Endothelial cell (in vitro differentiated cells): ENCODE measurements at regions not wholly inside any gene's neighbourhood (a gene's known extent, or its start where the extent isn't known, plus 50 kb on each side); places are given as distances from the start of the nearest gene placed in this dataset.
"Not testable (repeated sequence)": the region's sequence is repeated elsewhere in the genome, so short reads cannot be mapped to it uniquely, and the experiment has no call there.

Experiments used
- DNase-seq: peaks from one replicate; pipeline ENCODE4 v3.0.0; 2021; ENCODE audit warnings: low spot score
- H3K27ac Mint-ChIP-seq: one replicate; pipeline ENCODE4 v1.8.0; 2021; ENCODE audit warnings: mixed read lengths, inconsistent platforms; ENCODE audit not compliant: unreplicated experiment
- H3K27me3 Mint-ChIP-seq: one replicate; pipeline ENCODE4 v1.8.0; 2021; ENCODE audit warnings: mild to moderate bottlenecking, moderate library complexity, mixed read lengths, inconsistent platforms; ENCODE audit not compliant: unreplicated experiment
- H3K36me3 Mint-ChIP-seq: one replicate; pipeline ENCODE4 v1.8.0; 2021; ENCODE audit warnings: mild to moderate bottlenecking, low read depth, mixed read lengths, inconsistent platforms; ENCODE audit not compliant: unreplicated experiment
- H3K4me1 Mint-ChIP-seq: one replicate; pipeline ENCODE4 v1.8.0; 2021; ENCODE audit warnings: mild to moderate bottlenecking, mixed read lengths, inconsistent platforms; ENCODE audit not compliant: unreplicated experiment
- H3K4me3 Mint-ChIP-seq: one replicate; pipeline ENCODE4 v1.8.0; 2021; ENCODE audit warnings: mild to moderate bottlenecking, mixed read lengths, inconsistent platforms; ENCODE audit not compliant: unreplicated experiment
- H3K9me3 Mint-ChIP-seq: one replicate; pipeline ENCODE4 v1.8.0; 2021; ENCODE audit warnings: mixed read lengths, inconsistent platforms; ENCODE audit not compliant: unreplicated experiment
- CTCF ChIP-seq: fragments of 200-600 bp; sonication (generic); IDR thresholded peaks from one replicate; pipeline ENCODE4 v1.5.0; 2021; ENCODE audit warnings: antibody characterized with exemption; ENCODE audit not compliant: unreplicated experiment

GRCh38 chr14:52182853-52183252 is 84.6 kb upstream of the PTGDR start:
- no peaks in the 10 kb centered on the region for H3K27me3 Mint-ChIP-seq
- no peak overlapping the region for H3K27ac Mint-ChIP-seq
- H3K36me3 Mint-ChIP-seq, result peaks cover 12% of the 10 kb centered on the region
- no peak for DNase-seq
- no peaks in the 10 kb centered on the region for H3K4me1 Mint-ChIP-seq
- peaks cover 10% of the 10 kb centered on the region for H3K9me3 Mint-ChIP-seq
- TF ChIP-seq CTCF, result no peak
- no peak overlapping the region for H3K4me3 Mint-ChIP-seq

- no peak overlapping the region for H3K4me3 Mint-ChIP-seq
- H3K4me1 Mint-ChIP-seq, result no peaks in the 10 kb centered on the region
- DNase-seq, result no peak
- no peak for TF ChIP-seq CTCF
- H3K27me3 Mint-ChIP-seq, result no peaks in the 10 kb centered on the region
- peaks cover 12% of the 10 kb centered on the region for H3K36me3 Mint-ChIP-seq
- H3K9me3 Mint-ChIP-seq, result peaks cover 12% of the 10 kb centered on the region
- H3K27ac Mint-ChIP-seq, result no peak overlapping the region
These were observed 88.2 kb upstream of the PTGDR start for GRCh38 chr14:52179141-52179790.

- TF ChIP-seq CTCF, result no peak
- Mint-ChIP-seq H3K9me3 (peaks cover 17% of the 10 kb centered on the region), H3K27ac (no peak overlapping the region)
These were observed 91.5 kb upstream of the PTGDR start for GRCh38 chr14:52175982-52176502.

GRCh38 chr14:52171932-52172331 is 95.6 kb upstream of the PTGDR start:
- Mint-ChIP-seq H3K9me3 (peaks cover 16% of the 10 kb centered on the region), H3K36me3 (peaks cover 13% of the 10 kb centered on the region)
- not testable (repeated sequence) for H3K27me3 Mint-ChIP-seq, H3K4me3 Mint-ChIP-seq, H3K4me1 Mint-ChIP-seq, DNase-seq, H3K27ac Mint-ChIP-seq

More at GRCh38 chr14:52175982-52176502, 91.5 kb upstream of the PTGDR start:
- H3K36me3 Mint-ChIP-seq, result peaks cover 8% of the 10 kb centered on the region
- no peak for DNase-seq
- no peaks in the 10 kb centered on the region for H3K27me3 Mint-ChIP-seq
- no peaks in the 10 kb centered on the region for H3K4me1 Mint-ChIP-seq
- H3K4me3 Mint-ChIP-seq, result no peak overlapping the region

- Mint-ChIP-seq H3K9me3 (peaks cover 19% of the 10 kb centered on the region), H3K27me3 (peaks cover 3% of the 10 kb centered on the region), H3K4me3 (no peak overlapping the region), H3K36me3 (peaks cover 13% of the 10 kb centered on the region), H3K4me1 (no peaks in the 10 kb centered on the region), H3K27ac (no peak overlapping the region)
- DNase-seq, result no peak
- no peak for TF ChIP-seq CTCF
These were observed 98.0 kb upstream of the NID2 start for GRCh38 chr14:52166822-52167221.
